Hematopoietic multipotent progenitor cell treated with erythropoietin and hydrocortisone succinate and interleukin-3 and kit ligand, for 4 days (in vitro differentiated cells): ENCODE measurements at regions not wholly inside any gene's neighbourhood (a gene's known extent, or its start where the extent isn't known, plus 50 kb on each side); places are given as distances from the start of the nearest gene placed in this dataset.
"Not testable (repeated sequence)": the region's sequence is repeated elsewhere in the genome, so short reads cannot be mapped to it uniquely, and the experiment has no call there.

Source experiments
- DNase-seq: peaks from one replicate; pipeline ENCODE4 v3.0.0-alpha.2; 2015

DNA sequence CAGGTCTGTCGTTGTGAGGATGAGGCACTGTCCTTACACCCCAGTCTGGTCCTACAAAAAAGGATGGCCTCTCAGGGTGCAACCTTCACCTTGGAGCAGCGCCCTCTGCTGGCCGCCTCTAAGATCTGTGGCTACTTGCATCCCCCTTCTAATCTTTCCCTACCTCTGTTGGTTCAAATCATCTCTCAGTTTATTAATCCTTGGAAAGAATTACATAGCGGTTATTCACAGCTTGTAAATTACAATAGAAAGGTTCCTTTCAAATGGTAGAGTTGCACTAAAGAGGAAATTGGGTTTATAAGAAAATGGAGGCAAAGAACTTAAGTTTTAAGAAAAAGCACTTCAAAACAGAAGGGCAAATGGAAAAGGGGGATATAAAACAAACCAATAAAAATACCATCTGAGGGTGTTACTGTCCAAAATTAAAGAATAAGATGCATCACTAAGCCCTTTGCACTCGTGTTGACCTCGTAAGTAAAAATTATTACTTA, 102.0 kb upstream of the PLEKHM1 start:
- peak; percentile 77 for DNase-seq

DNA sequence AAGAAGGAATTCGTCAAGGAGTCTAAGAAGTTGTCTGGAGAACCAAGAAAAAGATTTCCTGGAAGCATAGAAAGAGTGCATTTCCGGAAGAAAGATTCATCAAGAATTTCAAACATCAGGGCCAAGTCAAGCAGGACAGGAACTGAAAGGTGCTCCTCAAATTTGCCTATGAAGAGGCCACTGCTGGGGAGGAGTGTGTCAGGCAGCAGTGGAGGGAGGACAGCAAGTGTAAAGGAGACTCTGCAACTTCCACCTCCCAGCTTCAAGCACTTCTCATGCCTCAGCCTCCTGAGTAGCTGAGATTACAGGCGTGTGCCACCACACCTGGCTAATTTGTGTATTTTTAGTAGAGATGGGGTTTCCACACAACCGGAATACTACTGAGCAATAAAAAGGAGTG, 105.8 kb upstream of the PLEKHM1 start:
- not testable (repeated sequence) for DNase-seq

DNA sequence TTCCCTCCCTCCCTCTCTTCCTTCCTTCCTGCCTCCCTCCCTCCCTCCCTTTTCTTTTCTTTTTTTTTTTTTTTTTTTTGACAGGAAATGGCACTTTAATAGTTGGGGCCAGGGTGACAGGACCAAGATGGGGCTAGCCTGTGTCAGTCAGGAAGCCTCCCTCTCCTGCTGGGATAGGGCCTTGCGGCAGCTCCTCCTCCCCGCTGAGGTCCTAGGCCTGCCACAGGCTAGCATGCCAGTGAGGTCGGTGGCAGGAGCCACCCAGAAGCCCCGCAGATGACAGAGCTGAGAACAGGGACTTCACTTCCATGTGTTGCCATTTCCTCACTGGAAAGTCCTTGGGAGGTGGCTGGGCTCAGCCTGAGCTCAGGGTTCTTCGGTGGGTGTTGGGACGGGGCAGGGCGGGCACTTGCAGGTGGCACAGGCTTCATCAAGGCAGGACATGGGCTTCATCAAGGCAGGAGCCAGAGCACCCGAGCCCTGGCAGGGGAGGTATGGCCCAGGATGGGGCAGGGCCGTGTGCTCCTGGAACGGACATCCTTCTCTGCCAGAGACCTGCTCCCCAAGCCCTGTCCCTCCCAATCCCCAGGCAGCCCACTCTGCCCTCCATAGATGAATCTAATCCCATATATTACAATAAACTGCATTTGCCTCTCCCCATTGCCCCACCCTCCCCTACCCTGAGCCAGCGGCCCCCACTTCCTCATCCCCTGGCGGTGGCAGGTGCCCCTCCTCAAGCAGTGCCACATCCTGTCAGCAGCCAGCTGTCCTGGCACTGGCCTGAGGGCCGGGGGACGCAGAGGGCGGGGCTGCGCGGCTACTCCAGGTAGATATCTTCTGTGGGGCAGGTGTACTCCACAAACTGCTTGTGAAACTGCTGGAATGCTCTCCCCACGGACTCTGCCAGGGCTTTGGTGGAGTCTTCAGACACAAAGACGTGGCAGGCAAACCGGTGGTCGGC, 109.8 kb upstream of the PLEKHM1 start:
- peak; percentile 66 for DNase-seq

DNA sequence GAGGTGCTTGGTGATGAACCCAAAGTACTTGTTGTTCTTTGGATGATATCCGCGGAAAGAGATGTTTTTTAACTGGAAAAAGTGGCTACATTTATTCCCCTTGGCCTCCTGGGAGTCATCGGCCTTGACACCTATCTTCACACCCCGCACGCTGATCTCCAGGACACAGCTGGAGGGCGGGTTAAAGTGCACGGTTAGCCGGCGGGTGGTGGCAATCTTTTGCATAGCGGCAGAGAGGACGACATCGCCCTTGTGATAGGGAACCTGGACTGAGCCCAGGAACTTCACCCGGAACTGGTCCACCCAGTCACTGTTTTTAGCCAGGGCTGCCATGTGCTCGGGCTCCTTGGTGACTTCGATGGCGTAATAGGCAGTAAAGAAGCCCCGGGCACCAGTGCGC, 110.5 kb upstream of the PLEKHM1 start:
- not testable (repeated sequence) for DNase-seq

DNA sequence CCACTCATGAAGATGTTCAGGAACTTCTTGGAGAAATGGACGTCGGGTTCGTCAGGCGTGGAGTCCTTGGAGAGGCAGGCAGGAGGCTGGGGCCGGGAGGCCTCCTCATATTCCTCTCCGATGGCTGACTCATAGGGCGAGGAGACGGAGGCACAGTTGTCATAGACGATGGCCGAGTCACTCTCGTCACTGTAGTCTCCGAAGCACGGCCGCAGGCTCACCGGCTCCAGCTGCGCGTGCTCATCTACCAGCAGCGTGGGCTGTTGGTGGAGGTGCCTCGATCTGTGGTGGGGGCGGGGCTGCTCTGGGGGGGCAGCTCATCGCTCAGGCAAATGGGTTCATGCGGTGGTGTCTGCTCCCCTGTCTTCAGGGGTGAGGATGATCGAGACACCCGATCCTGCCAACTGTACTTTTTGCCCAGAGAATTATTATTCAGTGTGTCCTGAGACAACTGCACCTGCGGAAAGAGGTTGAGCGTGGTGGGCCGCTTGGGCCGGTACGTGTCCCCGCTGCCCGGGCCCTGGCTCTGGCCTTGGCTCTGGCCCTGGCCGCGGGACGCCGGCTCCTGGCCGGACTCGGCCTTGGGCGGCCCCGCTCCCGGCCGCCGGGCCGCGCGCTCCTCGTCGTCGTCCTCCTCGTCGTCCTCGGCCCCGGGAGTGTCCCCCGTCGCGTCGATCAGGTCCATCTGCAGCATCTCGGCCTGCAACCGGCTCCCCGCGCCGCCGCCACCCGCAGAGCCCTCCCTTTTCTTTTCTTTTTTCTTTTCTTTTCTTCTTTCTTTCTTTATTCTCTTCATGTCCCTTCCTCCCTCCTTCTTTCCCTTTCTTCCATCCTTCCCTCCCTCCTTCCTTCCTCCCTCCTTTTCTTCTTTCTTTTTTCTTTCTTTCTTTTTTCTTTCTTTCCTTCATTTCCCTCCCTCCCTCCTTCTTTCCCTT, 111.4 kb upstream of the PLEKHM1 start:
- DNase-seq, result not testable (repeated sequence)

DNA sequence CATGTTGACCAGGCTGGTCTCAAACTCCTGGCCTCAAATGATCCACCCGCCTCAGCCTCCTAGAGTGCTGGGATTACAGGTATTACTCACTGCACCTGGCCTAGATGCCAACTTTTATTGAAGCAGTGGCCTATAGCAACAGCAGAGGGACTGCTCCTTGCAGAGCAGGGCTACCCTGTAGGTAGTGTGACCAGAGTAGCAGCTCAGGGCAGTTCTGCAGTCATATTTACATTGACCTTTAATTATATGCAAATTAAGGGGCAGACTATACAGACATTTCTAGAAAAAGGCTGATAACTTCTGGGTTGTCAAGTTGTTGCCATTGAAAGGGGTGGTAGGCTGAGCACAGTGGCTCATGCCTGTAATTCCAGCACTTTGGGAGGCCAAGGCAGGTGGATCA, 115.2 kb upstream of the PLEKHM1 start:
- not testable (repeated sequence) for DNase-seq

DNA sequence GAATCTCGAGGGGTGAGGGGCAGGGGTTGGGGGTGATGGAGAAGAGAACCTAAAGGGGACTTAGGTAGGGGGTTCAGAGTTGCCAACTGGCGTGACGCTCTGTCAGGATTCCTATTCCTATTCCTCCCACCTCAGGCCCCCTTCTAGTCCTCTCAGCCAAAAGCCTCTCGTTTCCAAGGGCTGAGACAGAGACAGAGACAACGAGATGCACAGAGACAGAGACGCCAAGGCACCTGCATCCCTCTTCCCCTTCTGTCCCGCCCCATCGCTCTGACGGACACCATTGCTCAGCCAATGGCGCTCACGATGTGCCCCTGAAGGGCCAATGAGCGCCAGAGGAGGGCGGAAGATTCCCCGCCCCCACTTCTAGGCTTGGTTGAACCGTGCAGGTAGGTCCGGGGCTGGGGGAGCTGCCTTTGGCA, 129.5 kb upstream of the PLEKHM1 start:
- peak; percentile 62 for DNase-seq

DNA sequence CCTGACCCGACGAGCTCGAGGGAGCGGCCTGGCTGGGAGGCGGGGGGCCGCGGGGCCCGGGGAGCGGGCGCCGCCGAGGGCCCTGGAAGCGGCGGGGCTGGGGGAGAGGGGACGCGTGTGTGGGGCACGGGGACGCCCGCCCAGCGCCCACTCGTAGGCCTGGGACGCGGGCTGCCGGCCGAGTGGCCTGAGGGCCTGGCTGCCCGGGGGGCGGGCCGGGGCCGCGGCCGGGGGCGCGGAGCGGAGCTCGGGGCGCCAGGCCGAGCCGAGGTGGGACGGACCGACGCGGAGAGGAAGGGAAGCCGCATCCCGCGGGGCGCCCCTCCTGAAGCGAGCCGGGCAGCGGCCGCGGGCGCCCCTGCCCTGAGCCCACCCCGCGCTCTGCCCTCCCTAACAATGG, 129.9 kb upstream of the PLEKHM1 start:
- not testable (repeated sequence) for DNase-seq

DNA sequence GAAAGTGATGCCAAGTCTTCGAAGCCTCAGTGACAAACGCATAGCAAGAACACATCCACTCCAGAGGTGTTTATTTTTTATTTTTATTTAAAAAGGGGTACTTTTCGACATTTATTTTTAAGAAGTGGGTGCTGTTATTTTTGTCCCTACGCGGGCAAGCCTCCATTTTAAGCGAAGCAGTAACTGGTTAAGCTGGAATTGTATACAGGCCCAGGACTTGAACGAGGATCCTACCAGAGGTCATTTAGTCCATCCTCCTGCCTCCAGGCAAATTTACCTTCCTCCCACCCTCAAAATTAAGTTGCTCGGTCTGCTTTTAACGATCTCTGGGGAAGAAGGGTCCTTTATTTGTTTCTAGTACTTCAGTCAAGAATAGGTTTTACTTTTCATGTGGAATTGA, 130.6 kb upstream of the PLEKHM1 start:
- not testable (repeated sequence) for DNase-seq

DNA sequence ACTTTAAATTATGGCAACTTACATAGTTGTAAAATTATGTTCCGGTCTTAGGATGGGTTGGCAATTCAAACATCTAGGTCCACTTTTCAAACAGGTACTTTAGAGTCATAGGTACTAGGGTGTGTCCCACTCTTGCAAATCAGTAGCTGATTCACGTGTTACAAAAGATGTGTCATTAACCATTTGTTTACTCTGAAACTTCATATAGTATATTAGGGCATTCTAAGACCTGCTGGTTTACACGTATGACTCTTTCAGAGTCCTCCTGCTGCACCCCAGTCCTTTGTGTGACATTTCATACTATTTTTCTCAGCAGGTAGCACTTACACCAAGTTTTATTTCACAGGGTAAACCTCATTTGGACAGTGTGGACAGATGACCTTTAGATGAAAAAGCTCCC, 131.8 kb upstream of the PLEKHM1 start:
- DNase-seq, result not testable (repeated sequence)

DNA sequence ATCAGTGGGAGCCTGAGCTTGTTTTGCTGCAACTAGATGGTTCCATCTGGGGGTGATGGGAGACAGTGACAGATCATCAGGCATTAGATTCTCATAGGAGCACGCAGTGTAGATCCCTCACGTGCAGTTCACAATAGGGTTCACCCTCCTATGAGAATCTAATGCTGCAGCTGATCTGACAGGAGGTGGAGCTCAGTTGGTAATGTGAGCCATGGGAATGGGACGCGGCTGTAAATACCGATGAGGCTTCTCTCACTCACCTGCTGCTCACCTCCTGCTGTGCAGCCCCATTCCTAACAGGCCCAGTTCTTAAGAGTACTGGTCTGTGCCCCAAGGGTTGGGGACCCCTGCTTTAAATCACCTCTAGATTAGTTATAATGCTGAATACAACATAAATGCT, 137.5 kb upstream of the PLEKHM1 start:
- no peak for DNase-seq

DNA sequence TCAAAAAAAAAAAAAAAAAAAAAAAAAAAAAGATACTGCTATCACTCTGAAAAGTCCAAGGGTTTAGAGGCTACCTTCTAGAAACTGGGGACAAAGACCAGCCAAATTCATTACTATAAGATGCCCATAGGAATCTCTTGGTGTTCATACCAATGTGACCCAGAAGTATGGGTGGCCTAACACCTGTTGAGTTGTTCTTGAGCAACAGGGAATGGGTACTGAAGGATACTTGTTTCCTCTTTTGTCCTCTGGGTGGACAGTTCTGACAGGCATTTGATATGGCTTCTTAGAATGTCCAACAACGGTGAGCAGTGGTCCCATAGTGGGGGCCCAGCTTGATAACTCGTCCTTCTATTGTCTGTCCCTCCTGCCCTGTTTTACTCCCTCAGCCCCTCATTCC, 141.4 kb upstream of the PLEKHM1 start:
- no peak for DNase-seq

DNA sequence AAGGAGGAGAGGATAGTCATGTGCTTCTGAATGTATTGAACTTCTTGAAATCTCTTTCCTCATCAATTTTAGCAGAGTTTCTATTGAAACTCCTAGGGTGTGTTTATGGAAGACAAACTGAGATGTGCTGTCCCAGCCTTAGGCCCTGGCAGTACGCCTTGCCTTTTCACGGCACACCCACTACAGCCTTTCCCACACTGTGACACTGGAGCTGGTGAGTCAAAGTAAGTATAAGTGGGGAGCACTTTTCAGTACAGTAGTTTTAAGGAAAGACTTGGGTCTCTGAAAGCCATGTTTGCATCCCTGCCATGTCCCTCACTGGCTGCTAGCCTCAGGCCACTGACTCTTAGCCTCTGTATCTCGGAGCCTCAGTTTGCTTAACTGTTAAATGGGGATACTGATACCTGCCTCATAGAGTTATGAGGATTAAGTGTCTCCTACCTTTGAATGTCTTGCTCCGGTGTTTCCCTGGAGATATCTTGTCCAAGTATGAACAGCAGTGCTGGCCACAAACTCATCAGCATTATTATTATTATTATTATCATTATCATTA, 144.7 kb upstream of the CRHR1 start:
- DNase-seq, result no peak

DNA sequence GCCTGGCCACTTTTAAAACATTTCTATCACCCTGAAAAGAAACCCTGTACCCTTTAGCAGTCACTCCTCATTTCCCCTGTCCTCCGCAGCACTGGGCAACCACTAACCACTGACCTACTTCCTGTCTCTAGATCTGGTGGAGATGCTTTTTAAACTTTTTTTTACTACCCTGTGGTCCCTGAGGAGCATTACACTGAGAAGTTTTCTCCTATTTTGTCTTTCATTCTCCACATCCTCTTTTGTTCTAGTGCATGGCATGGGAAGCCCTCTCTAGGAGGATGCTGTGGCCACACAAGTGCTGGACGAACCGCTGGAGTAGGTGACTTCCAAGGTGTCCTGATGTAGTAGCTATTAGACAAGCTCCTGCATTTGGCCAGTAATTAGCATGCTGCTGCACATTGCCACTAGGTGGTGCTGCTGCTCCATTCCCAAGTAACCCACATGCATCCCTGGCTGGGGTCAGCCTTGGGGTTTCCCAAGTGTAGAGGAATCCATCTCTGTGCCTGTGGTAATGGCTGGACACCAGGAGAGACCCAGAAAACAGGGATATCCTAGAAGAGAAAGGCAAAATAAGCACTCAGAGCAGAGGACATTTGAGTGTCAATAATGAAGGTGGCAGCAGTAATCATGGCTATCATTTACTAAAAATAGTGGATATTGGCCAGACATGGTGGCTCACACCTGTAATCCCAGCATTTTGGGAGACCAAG, 143.8 kb upstream of the CRHR1 start:
- DNase-seq, result peak; percentile 85

DNA sequence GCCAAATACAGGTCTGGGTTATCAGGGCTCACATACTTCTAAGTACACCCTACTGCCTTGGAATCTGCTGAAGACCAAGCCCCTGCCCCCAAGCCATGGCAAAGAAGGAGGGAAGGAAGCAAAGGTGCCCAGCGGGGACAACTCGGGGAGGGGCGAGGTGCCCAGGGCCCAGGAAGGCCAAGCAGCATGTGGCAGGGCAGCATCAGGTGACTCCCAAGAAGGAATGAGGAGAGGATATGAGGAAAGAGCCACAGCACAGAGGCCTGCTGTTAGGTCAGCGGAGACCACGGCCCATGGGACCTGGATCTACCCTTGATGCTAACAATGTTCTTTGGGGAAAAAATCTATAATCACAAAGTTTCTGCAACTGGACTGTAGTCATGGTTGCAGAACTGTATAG, 142.6 kb upstream of the CRHR1 start:
- no peak for DNase-seq

DNA sequence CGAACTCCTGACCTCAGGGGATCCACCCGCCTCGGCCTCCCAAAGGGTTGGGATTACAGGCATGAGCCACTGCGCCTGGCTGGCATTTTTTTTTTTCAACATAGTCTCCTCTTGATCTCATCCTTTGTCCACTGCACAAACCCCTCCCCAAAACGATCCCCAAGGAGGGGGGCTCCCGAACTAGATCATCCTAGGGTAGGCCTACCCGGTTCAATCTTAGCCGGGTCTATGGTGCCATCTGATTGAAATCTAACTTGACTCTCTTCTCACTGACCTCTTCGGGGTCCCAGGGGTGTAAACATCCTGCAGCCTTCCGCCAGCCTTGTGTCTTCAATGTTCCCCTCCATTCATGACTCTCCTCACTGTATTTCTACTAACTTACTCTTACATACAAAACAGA, 140.5 kb upstream of the CRHR1 start:
- no peak for DNase-seq

DNA sequence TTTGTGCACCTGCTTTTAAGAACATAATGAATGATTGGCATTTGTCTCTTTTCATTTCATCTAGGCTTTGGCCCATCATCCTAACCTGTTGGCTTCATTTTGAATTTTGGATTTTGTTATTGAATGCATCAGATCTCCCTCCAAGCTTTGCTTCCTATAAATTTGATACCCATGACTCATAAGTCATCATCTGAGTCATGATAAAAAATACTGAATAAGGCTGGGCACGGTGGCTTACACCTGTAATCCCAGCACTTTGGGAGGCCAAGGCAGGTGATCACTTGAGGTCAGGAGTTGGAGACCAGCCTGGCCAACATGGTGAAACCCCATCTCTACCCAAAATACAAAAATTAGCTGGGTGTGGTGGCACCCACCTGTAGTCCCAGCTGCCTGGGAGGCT, 139.5 kb upstream of the CRHR1 start:
- DNase-seq, result not testable (repeated sequence)

DNA sequence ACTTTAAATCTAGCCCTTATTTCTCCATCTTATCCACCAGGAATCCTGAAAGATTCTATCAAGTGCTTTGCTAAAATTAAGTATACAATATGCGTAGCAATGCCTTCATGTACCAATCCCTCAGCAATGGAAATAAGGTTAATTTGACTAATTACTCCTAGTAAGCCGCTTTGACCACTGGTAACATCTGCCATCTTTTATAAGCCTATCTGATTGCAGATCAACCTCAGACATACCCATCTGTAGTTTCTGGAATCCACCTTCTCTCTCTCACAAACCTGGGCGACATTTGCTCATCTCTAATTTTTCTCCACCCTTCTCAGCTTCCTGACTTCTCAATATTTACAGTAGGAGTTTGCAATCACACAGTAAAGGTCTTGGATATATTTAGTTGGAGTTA, 138.8 kb upstream of the CRHR1 start:
- DNase-seq, result no peak

DNA sequence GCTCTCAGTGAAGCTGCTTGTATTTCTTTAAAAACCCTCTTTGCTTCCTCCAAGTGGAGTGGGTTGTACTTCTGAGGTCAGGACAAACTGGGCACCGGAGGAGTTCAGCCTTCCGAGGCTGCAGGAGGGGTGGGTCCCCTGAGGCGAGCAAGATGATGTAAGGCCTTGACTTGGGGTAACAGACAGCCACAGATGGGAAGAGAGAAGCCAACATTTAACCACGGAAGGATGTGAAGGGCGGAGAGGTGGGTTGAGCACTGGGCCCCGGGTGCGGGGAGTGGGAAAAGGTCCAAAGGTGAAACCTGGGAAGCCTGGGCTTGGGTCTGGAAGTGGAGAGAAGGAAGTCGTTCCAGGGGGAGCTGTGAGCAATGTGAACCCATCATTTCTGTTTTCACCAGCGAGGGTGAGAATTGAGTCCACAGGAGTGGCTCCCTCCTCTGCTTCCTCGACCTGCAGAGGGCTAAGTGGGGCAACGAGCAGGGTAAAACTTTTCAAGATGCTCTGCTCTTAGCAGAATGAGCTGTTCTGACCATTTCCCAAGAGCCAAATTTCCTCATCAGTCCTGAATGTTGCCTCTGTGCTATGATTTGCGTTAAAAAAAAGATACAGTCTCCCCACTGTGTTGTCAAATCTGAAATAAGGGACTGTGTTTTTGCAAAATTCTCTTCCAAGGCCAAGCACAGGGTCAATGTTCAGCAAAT, 137.7 kb upstream of the CRHR1 start:
- peak; percentile 53 for DNase-seq

DNA sequence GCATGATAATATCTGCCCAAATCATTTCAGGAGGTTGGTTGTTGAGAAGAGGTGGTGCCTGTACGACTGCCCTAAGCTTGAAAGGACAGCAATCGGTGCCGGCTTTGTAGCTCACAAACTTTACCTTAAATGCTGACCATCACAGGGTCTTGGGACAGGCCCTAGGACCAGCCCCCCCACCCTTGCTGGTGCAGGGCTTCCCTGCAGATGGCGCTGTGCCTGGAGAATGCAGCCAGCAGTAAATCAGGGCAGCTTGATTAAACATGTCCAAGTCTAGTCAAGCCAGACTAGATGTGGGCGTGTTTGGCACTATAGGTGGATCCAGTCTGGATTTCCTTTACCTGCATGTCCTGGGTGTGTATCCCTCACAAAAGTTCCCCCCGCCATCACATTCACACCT, 135.5 kb upstream of the CRHR1 start:
- no peak for DNase-seq

DNA sequence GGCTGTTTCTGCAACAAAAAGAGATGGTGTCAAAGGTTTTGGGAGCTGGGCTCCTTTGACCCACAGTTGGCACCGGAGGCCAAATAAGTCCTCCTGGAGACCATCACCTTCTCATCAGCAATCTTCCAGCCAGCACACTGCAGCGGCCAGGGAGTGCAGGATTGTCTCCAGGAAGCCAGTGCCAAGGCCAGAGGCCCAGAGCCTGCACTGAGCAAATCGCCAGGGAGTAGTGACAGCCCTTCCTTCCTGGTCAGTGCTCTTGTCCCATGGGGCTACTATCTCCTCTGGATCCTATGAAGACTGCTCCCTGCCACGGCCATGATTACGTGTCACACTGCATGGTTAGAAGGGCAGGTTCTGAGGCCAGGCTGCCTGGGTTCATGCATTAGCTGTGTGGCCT, 134.3 kb upstream of the CRHR1 start:
- no peak for DNase-seq

DNA sequence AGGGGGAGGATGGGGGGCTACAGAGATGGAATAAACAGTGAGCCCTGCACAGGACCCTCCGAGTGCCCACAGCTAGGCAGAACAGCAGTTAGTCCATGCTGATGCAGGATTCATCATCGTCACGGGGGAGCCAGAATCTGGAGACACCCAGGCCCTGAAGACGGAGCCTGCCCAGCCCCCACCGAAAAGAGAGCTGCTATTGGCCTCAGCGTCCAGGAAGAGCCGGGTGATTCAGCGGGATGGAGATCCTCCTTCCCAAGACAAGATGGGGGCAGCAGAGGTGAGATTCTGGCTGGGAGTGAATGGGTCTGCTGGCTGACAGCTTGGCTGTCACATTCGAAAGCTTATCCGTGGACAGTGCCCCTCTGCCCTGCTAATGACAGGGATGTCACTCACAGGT, 133.6 kb upstream of the CRHR1 start:
- DNase-seq, result no peak
